Stimulated activated CD4-positive, alpha-beta T cell treated with anti-CD3 and anti-CD28 coated beads, TNF-alpha, amount 100 ng/mL, for 4 hours (primary cell): ENCODE measurements at regions not wholly inside any gene's neighbourhood (a gene's known extent, or its start where the extent isn't known, plus 50 kb on each side); places are given as distances from the start of the nearest gene placed in this dataset.
"Not testable (repeated sequence)": the region's sequence is repeated elsewhere in the genome, so short reads cannot be mapped to it uniquely, and the experiment has no call there.

Experiments used
- DNase-seq, 3 experiments: peaks; one replicate each; pipeline ENCODE4 v3.0.0-alpha.2; 2020; ENCODE audit warnings: low read depth in 3 of 3

GRCh38 chr21:25531538-25532250 is 75.6 kb downstream of the MRPL39 start:
- DNase-seq: not testable (repeated sequence)

GRCh38 chr21:25528515-25528914 is 78.8 kb downstream of the MRPL39 start:
- DNase-seq: no peak

- no peak for DNase-seq
Measured at GRCh38 chr21:25518491-25518911, 88.8 kb downstream of the MRPL39 start.

- no peak for DNase-seq
Measured at GRCh38 chr21:25515484-25516405, 91.5 kb downstream of the MRPL39 start.

- no peak for DNase-seq
Measured at GRCh38 chr21:25513810-25514209, 93.5 kb downstream of the MRPL39 start.

- no peak for DNase-seq
Measured at GRCh38 chr21:25512095-25513081, 94.9 kb downstream of the MRPL39 start.

GRCh38 chr21:25509862-25510261 is 97.4 kb downstream of the MRPL39 start:
- DNase-seq: no peak

- DNase-seq: no peak
Measured at GRCh38 chr21:25508364-25508763, 98.9 kb downstream of the MRPL39 start.

- DNase-seq: no peak
Measured at GRCh38 chr21:25507522-25507921, 99.8 kb downstream of the MRPL39 start.

GRCh38 chr21:25506887-25507286 is 100.4 kb downstream of the MRPL39 start:
- DNase-seq: no peak

GRCh38 chr21:25506261-25506660 is 101.0 kb downstream of the MRPL39 start:
- DNase-seq: no peak

GRCh38 chr21:25503981-25504380 is 103.3 kb downstream of the MRPL39 start:
- DNase-seq: no peak

- peak in 2 of 3 experiments; percentile 23 to 33 for DNase-seq
Measured at GRCh38 chr21:25501996-25502665, 105.2 kb downstream of the MRPL39 start.

GRCh38 chr21:25501462-25501861 is 105.8 kb downstream of the MRPL39 start:
- no peak for DNase-seq

GRCh38 chr21:25500598-25500997 is 106.7 kb downstream of the MRPL39 start:
- DNase-seq: no peak

- no peak for DNase-seq
Measured at GRCh38 chr21:25496825-25497482, 110.3 kb downstream of the MRPL39 start.

- no peak for DNase-seq
Measured at GRCh38 chr21:25494804-25495203, 112.5 kb downstream of the MRPL39 start.

- no peak for DNase-seq
Measured at GRCh38 chr21:25493722-25494121, 113.6 kb downstream of the MRPL39 start.

- no peak for DNase-seq
Measured at GRCh38 chr21:25491267-25491666, 116.0 kb downstream of the MRPL39 start.

GRCh38 chr21:25490742-25491141 is 116.5 kb downstream of the MRPL39 start:
- no peak for DNase-seq

GRCh38 chr21:25489673-25490072 is 117.6 kb downstream of the MRPL39 start:
- no peak for DNase-seq
